SK-N-SH (cell line): ENCODE measurements at regions not wholly inside any gene's neighbourhood (a gene's known extent, or its start where the extent isn't known, plus 50 kb on each side); places are given as distances from the start of the nearest gene placed in this dataset.

Source experiments
- CTCF ChIA-PET: fragments of 300-600, 350-600 bp; formaldehyde crosslinking; extraction: SDS; loops from one replicate; lab custom pipeline; 2021; lab: Yijun Ruan, JAX
- POLR2A ChIA-PET: fragments of 350-600 bp; sonication (Branson Sonifier 250); formaldehyde crosslinking; extraction: SDS; loops from one replicate; lab custom pipeline; 2020; ENCODE audit warnings: antibody characterized with exemption, inconsistent platforms; lab: Yijun Ruan, JAX
- DNase-seq: peaks from one replicate; pipeline ENCODE4 v3.0.0; 2012
- H2AFZ ChIP-seq: fragments of 200-600 bp; sonication (generic); 2 replicates; pipeline ENCODE4 v1.8.1; 2016; ENCODE audit warnings: antibody characterized with exemption, mild to moderate bottlenecking, low read depth
- H3F3A ChIP-seq: fragments of 200-600 bp; sonication (generic); replicated peaks from 2 replicates; pipeline ENCODE3; 2016; ENCODE audit warnings: antibody characterized with exemption, mild to moderate bottlenecking; ENCODE audit not compliant: insufficient read depth
- H3K27ac ChIP-seq, 2 experiments: fragments of 200-500 bp in 1 of 2; fragments of 200-600 bp in 1 of 2; sonication (Bioruptor generic) in 1 of 2; sonication (generic), shearing (Covaris generic) in 1 of 2; 2 replicates each; pipeline versions ENCODE4 v1.5.1 to v1.6.1; 2014 to 2016; ENCODE audit warnings: low read depth in 2 of 2, inconsistent platforms in 1 of 2, low read length in 1 of 2, mild to moderate bottlenecking in 1 of 2, mixed read lengths in 1 of 2
- H3K27me3 ChIP-seq: fragments of 200-600 bp; sonication (generic), shearing (Covaris generic); 2 replicates; pipeline ENCODE4 v1.6.1; 2016; ENCODE audit warnings: mixed run types; ENCODE audit not compliant: insufficient read depth
- H3K36me3 ChIP-seq, 2 experiments: fragments of 200-500 bp in 1 of 2; fragments of 200-600 bp in 1 of 2; sonication (Bioruptor generic) in 1 of 2; sonication (generic) in 1 of 2; replicated peaks in 1 of 2; 2 replicates each; pipeline versions ENCODE3 to v1.5.1; 2014 to 2016; ENCODE audit warnings: low read length in 1 of 2, mild to moderate bottlenecking in 1 of 2; ENCODE audit not compliant: insufficient read depth in 2 of 2, control insufficient read depth in 1 of 2
- H3K4me1 ChIP-seq, 2 experiments: fragments of 200-500 bp in 1 of 2; fragments of 200-600 bp in 1 of 2; sonication (Bioruptor generic) in 1 of 2; sonication (generic), shearing (Covaris generic) in 1 of 2; 2 replicates each; pipeline versions ENCODE4 v1.5.1 to v1.6.1; 2014 to 2016; ENCODE audit warnings: low read depth in 1 of 2, low read length in 1 of 2, mixed run types in 1 of 2; ENCODE audit not compliant: insufficient read depth in 2 of 2, control insufficient read depth in 1 of 2
- H3K4me2 ChIP-seq: fragments of 200-600 bp; sonication (generic), shearing (Covaris generic); 2 replicates; pipeline ENCODE4 v1.6.1; 2017; ENCODE audit warnings: mixed run types
- H3K4me3 ChIP-seq, 2 experiments: fragments of 200-500 bp in 1 of 2; fragments of 200-600 bp in 1 of 2; sonication (Bioruptor generic) in 1 of 2; sonication (generic), shearing (Covaris generic) in 1 of 2; 2 replicates each; pipeline versions ENCODE4 v1.5.1 to v1.8.1; 2014 to 2016; ENCODE audit warnings: low read depth in 2 of 2, inconsistent platforms in 1 of 2, low read length in 1 of 2, mild to moderate bottlenecking in 1 of 2, mixed read lengths in 1 of 2, moderate library complexity in 1 of 2
- H3K79me2 ChIP-seq: fragments of 200-600 bp; sonication (generic); 2 replicates; pipeline ENCODE4 v1.8.1; 2017; ENCODE audit warnings: mild to moderate bottlenecking; ENCODE audit not compliant: insufficient read depth
- H3K9ac ChIP-seq: fragments of 200-600 bp; sonication (generic); 2 replicates; pipeline ENCODE4 v1.6.1; 2017; ENCODE audit warnings: mixed run types
- H3K9me2 ChIP-seq: fragments of 200-600 bp; sonication (generic); 2 replicates; pipeline ENCODE4 v1.6.1; 2017; ENCODE audit warnings: mixed run types
- H3K9me3 ChIP-seq: fragments of 200-600 bp; sonication (generic); 2 replicates; pipeline ENCODE4 v1.6.1; 2017; ENCODE audit warnings: mixed run types, mild to moderate bottlenecking, moderate library complexity
- H4K20me1 ChIP-seq: fragments of 200-600 bp; sonication (generic); 2 replicates; pipeline ENCODE4 v1.6.1; 2017; ENCODE audit warnings: mild to moderate bottlenecking, mixed run types; ENCODE audit not compliant: insufficient read depth
- CHD2 ChIP-seq: fragments of 150-350 bp; IDR thresholded peaks from 2 replicates; pipeline ENCODE4 v1.6.1; 2018; ENCODE audit warnings: low read length; ENCODE audit not compliant: partially characterized antibody
- EZH2phosphoT487 ChIP-seq: fragments of 200-600 bp; sonication (generic); IDR thresholded peaks from 2 replicates; pipeline ENCODE4 v1.6.1; 2017; ENCODE audit warnings: low read depth, mixed run types, mild to moderate bottlenecking, antibody characterized with exemption, moderate library complexity, borderline replicate concordance
- GATA2 ChIP-seq: sonication (generic); formaldehyde crosslinking; IDR thresholded peaks from 2 replicates; pipeline ENCODE4 v1.5.0; 2020; ENCODE audit warnings: mild to moderate bottlenecking, missing genetic modification reagents
- MXI1 ChIP-seq: IDR thresholded peaks from 2 replicates; pipeline ENCODE4 v1.6.1; 2012; ENCODE audit warnings: mild to moderate bottlenecking, low read depth, low read length, improper control_type of control experiment
- PBX3 ChIP-seq: IDR thresholded peaks from 2 replicates; pipeline ENCODE4; 2012
- RAD21 ChIP-seq: IDR thresholded peaks from 2 replicates; pipeline ENCODE4 v1.6.1; 2012; ENCODE audit warnings: mild to moderate bottlenecking, low read length
- RFX5 ChIP-seq: IDR thresholded peaks from 2 replicates; pipeline ENCODE4 v1.6.1; 2012; ENCODE audit warnings: mild to moderate bottlenecking, improper control_type of control experiment, low read length
- RXRA ChIP-seq: IDR thresholded peaks from 2 replicates; pipeline ENCODE4 v1.4.0; 2012; ENCODE audit warnings: low read depth, mild to moderate bottlenecking, borderline replicate concordance
- SIN3A ChIP-seq: IDR thresholded peaks from 2 replicates; pipeline ENCODE4 v1.6.1; 2012; ENCODE audit warnings: low read depth, mild to moderate bottlenecking, low read length, moderate library complexity, borderline replicate concordance
- USF2 ChIP-seq: fragments of 150-350 bp; IDR thresholded peaks from 2 replicates; pipeline ENCODE4 v1.6.1; 2017; ENCODE audit warnings: antibody characterized with exemption, low read length, low read depth, borderline replicate concordance
- ZBTB33 ChIP-seq: IDR thresholded peaks from 2 replicates; pipeline ENCODE4 v1.4.0; 2012; ENCODE audit warnings: low read depth, borderline replicate concordance
- WGBS: methylation state at CpG from one replicate; pipeline ENCODE4 v1.1.6; 2017; ENCODE audit warnings: low lambda C conversion rate; 5-methylcytosine and 5-hydroxymethylcytosine counted together
- TF ChIP-seq, protein P1 (sequence below): fragments of 200-600 bp; sonication (generic); IDR thresholded peaks from 2 replicates; pipeline ENCODE4 v1.6.1; 2017; ENCODE audit warnings: antibody characterized with exemption, mild to moderate bottlenecking, moderate library complexity
- TF ChIP-seq, protein P2 (sequence below): IDR thresholded peaks from 2 replicates; pipeline ENCODE4 v1.6.1; 2012; ENCODE audit warnings: mild to moderate bottlenecking, low read depth, low read length, moderate library complexity

DNA sequence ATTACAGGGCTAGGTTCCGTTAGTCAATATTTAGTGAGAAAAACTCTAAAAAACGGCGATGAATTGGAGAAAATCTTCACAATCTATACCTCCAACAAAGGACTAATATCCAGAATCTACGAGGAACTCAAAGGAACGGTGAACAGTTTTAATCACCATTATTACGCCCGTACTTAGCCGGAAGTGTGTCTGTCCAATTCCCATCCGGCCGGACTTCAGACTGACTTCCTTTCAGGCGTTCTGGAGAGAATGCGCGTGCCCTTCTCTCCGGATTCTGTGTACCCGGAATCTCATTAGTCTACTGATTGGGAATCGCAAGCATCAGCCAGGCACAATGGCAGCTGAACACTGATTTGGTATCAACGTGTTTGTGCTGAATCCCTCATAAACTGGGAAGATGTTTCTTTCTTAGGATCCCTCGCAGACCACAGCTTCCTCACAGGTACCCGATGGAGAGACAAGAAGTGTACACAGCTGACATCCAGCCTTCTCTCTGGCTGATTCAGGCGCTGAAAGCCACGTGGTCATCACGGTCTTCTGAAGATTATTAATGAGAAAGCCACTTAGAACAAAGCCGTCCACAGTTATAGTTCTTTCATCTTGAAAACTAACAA lies 239.9 kb downstream of the ZNF516 start:
- Histone ChIP-seq H3K27ac (no peak overlapping the region), H3K79me2 (no peaks in the 10 kb centered on the region), H3K36me3 (no peaks in the 10 kb centered on the region), H3K4me1 (no peaks in the 10 kb centered on the region), H4K20me1 (no peaks in the 10 kb centered on the region), H2AFZ (no peak overlapping the region), H3K4me3 (no peak overlapping the region), H3F3A (no peaks in the 10 kb centered on the region), H3K9me2 (no peaks in the 10 kb centered on the region), H3K9ac (no peak overlapping the region), H3K27me3 (no peaks in the 10 kb centered on the region), H3K9me3 (no peaks in the 10 kb centered on the region), H3K4me2 (no peak overlapping the region)
- no peak for DNase-seq
- ChIA-PET CTCF (no interaction called here), POLR2A (no interaction called here)
- WGBS: 58% methylated on average over 23 of the region's 23 CpGs
- no peak for TF ChIP-seq RXRA
- TF ChIP-seq, protein P1, sequence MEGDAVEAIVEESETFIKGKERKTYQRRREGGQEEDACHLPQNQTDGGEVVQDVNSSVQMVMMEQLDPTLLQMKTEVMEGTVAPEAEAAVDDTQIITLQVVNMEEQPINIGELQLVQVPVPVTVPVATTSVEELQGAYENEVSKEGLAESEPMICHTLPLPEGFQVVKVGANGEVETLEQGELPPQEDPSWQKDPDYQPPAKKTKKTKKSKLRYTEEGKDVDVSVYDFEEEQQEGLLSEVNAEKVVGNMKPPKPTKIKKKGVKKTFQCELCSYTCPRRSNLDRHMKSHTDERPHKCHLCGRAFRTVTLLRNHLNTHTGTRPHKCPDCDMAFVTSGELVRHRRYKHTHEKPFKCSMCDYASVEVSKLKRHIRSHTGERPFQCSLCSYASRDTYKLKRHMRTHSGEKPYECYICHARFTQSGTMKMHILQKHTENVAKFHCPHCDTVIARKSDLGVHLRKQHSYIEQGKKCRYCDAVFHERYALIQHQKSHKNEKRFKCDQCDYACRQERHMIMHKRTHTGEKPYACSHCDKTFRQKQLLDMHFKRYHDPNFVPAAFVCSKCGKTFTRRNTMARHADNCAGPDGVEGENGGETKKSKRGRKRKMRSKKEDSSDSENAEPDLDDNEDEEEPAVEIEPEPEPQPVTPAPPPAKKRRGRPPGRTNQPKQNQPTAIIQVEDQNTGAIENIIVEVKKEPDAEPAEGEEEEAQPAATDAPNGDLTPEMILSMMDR: no peak
- no peak for TF ChIP-seq PBX3
- no peak for TF ChIP-seq CHD2
- no peak for TF ChIP-seq RFX5
- TF ChIP-seq MXI1: no peak
- no peak for TF ChIP-seq USF2
- TF ChIP-seq EZH2phosphoT487: no peak
- TF ChIP-seq GATA2 (CRISPR knock-in tag): no peak

DNA sequence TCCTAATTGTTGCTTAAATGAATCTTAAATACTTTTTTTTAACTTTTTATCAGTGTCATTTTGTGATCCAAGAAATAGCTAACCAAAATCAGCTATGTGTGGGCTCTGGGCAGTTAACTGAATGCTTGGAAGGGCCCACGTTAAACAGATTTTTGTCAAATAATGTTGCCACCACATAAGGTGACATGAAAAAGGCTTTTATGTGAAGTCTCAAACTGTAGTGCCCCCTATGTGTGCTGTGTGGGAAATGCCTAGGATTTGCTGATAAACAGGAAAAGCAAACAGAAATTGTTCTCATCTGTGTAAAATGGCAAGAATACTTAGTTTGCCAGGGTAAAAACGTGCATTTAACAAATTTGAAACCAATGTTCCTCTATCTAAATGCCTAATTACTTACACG lies 242.2 kb downstream of the ZNF516 start:
- ChIA-PET CTCF (interaction anchor here (0.8 to 2.5 kb wide), 4 partner anchors 9 to 1586 kb away, joined by 3 to 8 read pairs (median 3); no protein-coding TSS in a partner anchor), POLR2A (no interaction called here)

More for the DNA sequence above, 242.2 kb downstream of the ZNF516 start:
- Histone ChIP-seq H3K9me3 (no peaks in the 10 kb centered on the region), H2AFZ (no peak overlapping the region), H3K9ac (no peak overlapping the region), H3K4me2 (no peak overlapping the region), H3K4me3 (no peak overlapping the region; a peak in 1 of 4 replicates), H3K36me3 (no peaks in the 10 kb centered on the region), H3K27ac (no peak overlapping the region), H4K20me1 (no peaks in the 10 kb centered on the region), H3K79me2 (no peaks in the 10 kb centered on the region), H3F3A (no peaks in the 10 kb centered on the region), H3K4me1 (no peaks in the 10 kb centered on the region), H3K27me3 (no peaks in the 10 kb centered on the region), H3K9me2 (no peaks in the 10 kb centered on the region)
- 10% methylated on average over 3 of the region's 3 CpGs for WGBS
- no peak for DNase-seq
- TF ChIP-seq, protein P2, sequence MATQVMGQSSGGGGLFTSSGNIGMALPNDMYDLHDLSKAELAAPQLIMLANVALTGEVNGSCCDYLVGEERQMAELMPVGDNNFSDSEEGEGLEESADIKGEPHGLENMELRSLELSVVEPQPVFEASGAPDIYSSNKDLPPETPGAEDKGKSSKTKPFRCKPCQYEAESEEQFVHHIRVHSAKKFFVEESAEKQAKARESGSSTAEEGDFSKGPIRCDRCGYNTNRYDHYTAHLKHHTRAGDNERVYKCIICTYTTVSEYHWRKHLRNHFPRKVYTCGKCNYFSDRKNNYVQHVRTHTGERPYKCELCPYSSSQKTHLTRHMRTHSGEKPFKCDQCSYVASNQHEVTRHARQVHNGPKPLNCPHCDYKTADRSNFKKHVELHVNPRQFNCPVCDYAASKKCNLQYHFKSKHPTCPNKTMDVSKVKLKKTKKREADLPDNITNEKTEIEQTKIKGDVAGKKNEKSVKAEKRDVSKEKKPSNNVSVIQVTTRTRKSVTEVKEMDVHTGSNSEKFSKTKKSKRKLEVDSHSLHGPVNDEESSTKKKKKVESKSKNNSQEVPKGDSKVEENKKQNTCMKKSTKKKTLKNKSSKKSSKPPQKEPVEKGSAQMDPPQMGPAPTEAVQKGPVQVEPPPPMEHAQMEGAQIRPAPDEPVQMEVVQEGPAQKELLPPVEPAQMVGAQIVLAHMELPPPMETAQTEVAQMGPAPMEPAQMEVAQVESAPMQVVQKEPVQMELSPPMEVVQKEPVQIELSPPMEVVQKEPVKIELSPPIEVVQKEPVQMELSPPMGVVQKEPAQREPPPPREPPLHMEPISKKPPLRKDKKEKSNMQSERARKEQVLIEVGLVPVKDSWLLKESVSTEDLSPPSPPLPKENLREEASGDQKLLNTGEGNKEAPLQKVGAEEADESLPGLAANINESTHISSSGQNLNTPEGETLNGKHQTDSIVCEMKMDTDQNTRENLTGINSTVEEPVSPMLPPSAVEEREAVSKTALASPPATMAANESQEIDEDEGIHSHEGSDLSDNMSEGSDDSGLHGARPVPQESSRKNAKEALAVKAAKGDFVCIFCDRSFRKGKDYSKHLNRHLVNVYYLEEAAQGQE: no peak
- no peak for TF ChIP-seq RXRA
- TF ChIP-seq RAD21: peak; percentile 45
- TF ChIP-seq SIN3A: no peak
- no peak for TF ChIP-seq ZBTB33
- TF ChIP-seq, protein P1: no peak
